ENCODE measurements at regions not wholly inside any gene's neighbourhood (a gene's known extent, or its start where the extent isn't known, plus 50 kb on each side); places are given as distances from the start of the nearest gene placed in this dataset.
"Not testable (repeated sequence)": the region's sequence is repeated elsewhere in the genome, so short reads cannot be mapped to it uniquely, and the experiment has no call there.

- Histone ChIP-seq H3K36me3 (no peaks in the 10 kb centered on the region), H3K9me3 (no peaks in the 10 kb centered on the region), H3K27ac (no peak overlapping the region), H3K27me3 (no peaks in the 10 kb centered on the region), H3K4me3 (no peak overlapping the region), H3K4me1 (no peaks in the 10 kb centered on the region)
- ATAC-seq (no peak), DNase-seq (no peak)
- intact Hi-C loops (cut with DNase I) = no loop called here
- TF ChIP-seq CTCF (IDR thresholded peaks at IDR 0.05) = no peak
These were observed 181.5 kb downstream of the VAPA start for GRCh38 chr18:10095356-10095755.

- TF ChIP-seq CTCF (IDR thresholded peaks at IDR 0.05) = no peak
- intact Hi-C loops (cut with DNase I) = no loop called here
- H3K27ac ChIP-seq = no peak overlapping the region
- ATAC-seq = no peak
- H3K4me3 ChIP-seq = no peak overlapping the region
- no peak for DNase-seq
- no peaks in the 10 kb centered on the region for H3K9me3 ChIP-seq
- no peaks in the 10 kb centered on the region for H3K4me1 ChIP-seq
- no peaks in the 10 kb centered on the region for H3K27me3 ChIP-seq
- no peaks in the 10 kb centered on the region for H3K36me3 ChIP-seq
These were observed 185.8 kb downstream of the VAPA start for GRCh38 chr18:10099539-10100140.

- no peak for ATAC-seq
- no peak for TF ChIP-seq CTCF (IDR thresholded peaks at IDR 0.05)
- DNase-seq = no peak
- no peaks in the 10 kb centered on the region for H3K27me3 ChIP-seq
- H3K4me3 ChIP-seq = no peak overlapping the region
- no peaks in the 10 kb centered on the region for H3K36me3 ChIP-seq
- H3K4me1 ChIP-seq = no peaks in the 10 kb centered on the region
- intact Hi-C loops (cut with DNase I) = no loop called here
- no peaks in the 10 kb centered on the region for H3K9me3 ChIP-seq
- H3K27ac ChIP-seq = no peak overlapping the region
These were observed 186.4 kb downstream of the VAPA start for GRCh38 chr18:10100196-10100595.

GRCh38 chr18:10100941-10101701 is 187.3 kb downstream of the VAPA start:
- no peaks in the 10 kb centered on the region for H3K36me3 ChIP-seq
- no peak overlapping the region for H3K27ac ChIP-seq
- TF ChIP-seq CTCF (IDR thresholded peaks at IDR 0.05) = no peak
- DNase-seq = no peak
- ATAC-seq = no peak
- no peaks in the 10 kb centered on the region for H3K27me3 ChIP-seq
- no peaks in the 10 kb centered on the region for H3K9me3 ChIP-seq
- H3K4me1 ChIP-seq = no peaks in the 10 kb centered on the region
- no peak overlapping the region for H3K4me3 ChIP-seq
- intact Hi-C loops (cut with DNase I) = no loop called here

GRCh38 chr18:10101729-10102128 is 187.9 kb downstream of the VAPA start:
- no peak for TF ChIP-seq CTCF (IDR thresholded peaks at IDR 0.05)
- intact Hi-C loops (cut with DNase I) = no loop called here
- no peak overlapping the region for H3K27ac ChIP-seq
- H3K4me1 ChIP-seq = no peaks in the 10 kb centered on the region
- DNase-seq (no peak), ATAC-seq (no peak)
- no peak overlapping the region for H3K4me3 ChIP-seq
- no peaks in the 10 kb centered on the region for H3K9me3 ChIP-seq
- no peaks in the 10 kb centered on the region for H3K27me3 ChIP-seq
- no peaks in the 10 kb centered on the region for H3K36me3 ChIP-seq

- intact Hi-C loops (cut with DNase I); H3K4me1 ChIP-seq; H3K27ac ChIP-seq; ATAC-seq; H3K9me3 ChIP-seq; H3K36me3 ChIP-seq; H3K4me3 ChIP-seq; H3K27me3 ChIP-seq; DNase-seq: not testable (repeated sequence)
These were observed 191.3 kb downstream of the VAPA start for GRCh38 chr18:10105118-10105517.
